Naive B cell (primary cell): ENCODE measurements at regions not wholly inside any gene's neighbourhood (a gene's known extent, or its start where the extent isn't known, plus 50 kb on each side); places are given as distances from the start of the nearest gene placed in this dataset.

ENCODE experiments used
- ATAC-seq, 2 donors: fragments of 150-1000 bp; cut with Tn5 transposase; 2 replicates each; pipeline ENCODE4 v1.10.0; 2021; ENCODE audit warnings: low read depth in 2 of 2, mild to moderate bottlenecking in 2 of 2, moderate library complexity in 2 of 2
- DNase-seq: peaks from one replicate; pipeline ENCODE4 v3.0.0; 2022
- H3K27ac Mint-ChIP-seq, 6 donors: one replicate each; pipeline ENCODE4 v1.8.0; 2020 to 2022; ENCODE audit warnings: mild to moderate bottlenecking in 6 of 6, mixed read lengths in 6 of 6, moderate library complexity in 5 of 6, inconsistent platforms in 2 of 6
- H3K27me3 Mint-ChIP-seq, 3 donors: one replicate each; pipeline ENCODE4 v1.8.0; 2021 to 2022; ENCODE audit warnings: mixed read lengths in 3 of 3, mild to moderate bottlenecking in 1 of 3
- H3K36me3 Mint-ChIP-seq, 2 donors: one replicate each; pipeline ENCODE4 v1.8.0; 2020 to 2022; ENCODE audit warnings: mixed read lengths in 2 of 2, inconsistent platforms in 1 of 2, mild to moderate bottlenecking in 1 of 2
- H3K4me1 Mint-ChIP-seq, 3 donors: one replicate each; pipeline ENCODE4 v1.8.0; 2020 to 2022; ENCODE audit warnings: mixed read lengths in 3 of 3, inconsistent platforms in 1 of 3, mild to moderate bottlenecking in 1 of 3, moderate library complexity in 1 of 3
- H3K4me3 Mint-ChIP-seq, 8 donors: one replicate each; pipeline ENCODE4 v1.8.0; 2020 to 2022; ENCODE audit warnings: mild to moderate bottlenecking in 8 of 8, mixed read lengths in 8 of 8, moderate library complexity in 8 of 8, inconsistent platforms in 2 of 8
- H3K9me3 Mint-ChIP-seq, 7 donors: one replicate each; pipeline ENCODE4 v1.8.0; 2020 to 2022; ENCODE audit warnings: mixed read lengths in 7 of 7, mild to moderate bottlenecking in 5 of 7, inconsistent platforms in 2 of 7, moderate library complexity in 1 of 7

- H3K4me1 Mint-ChIP-seq = no peaks in the 10 kb centered on the region
- no peaks in the 10 kb centered on the region for H3K36me3 Mint-ChIP-seq
- peak overlapping the region in 2 of 6 donors; percentile 0 to 40 for H3K27ac Mint-ChIP-seq
- peaks cover 0 to 10% (median 7%) of the 10 kb centered on the region in 3 donors for H3K27me3 Mint-ChIP-seq
- no peak for DNase-seq
- H3K4me3 Mint-ChIP-seq = no peak overlapping the region
- ATAC-seq = no peak
- no peaks in the 10 kb centered on the region for H3K9me3 Mint-ChIP-seq
Measured at GRCh38 chr11:95562196-95562921, 227.2 kb downstream of the FAM76B start.

GRCh38 chr11:95559899-95560298 lies 229.7 kb downstream of the FAM76B start:
- H3K36me3 Mint-ChIP-seq = no peaks in the 10 kb centered on the region
- no peak for DNase-seq
- no peak overlapping the region for H3K27ac Mint-ChIP-seq
- H3K4me3 Mint-ChIP-seq = no peak overlapping the region
- no peak for ATAC-seq
- H3K9me3 Mint-ChIP-seq = no peaks in the 10 kb centered on the region
- H3K27me3 Mint-ChIP-seq = peaks cover 0 to 7% (median 6%) of the 10 kb centered on the region in 3 donors
- H3K4me1 Mint-ChIP-seq = peaks cover 0 to 4% (median 0%) of the 10 kb centered on the region in 3 donors

- H3K9me3 Mint-ChIP-seq = no peaks in the 10 kb centered on the region
- no peak overlapping the region for H3K4me3 Mint-ChIP-seq
- H3K27ac Mint-ChIP-seq = peak overlapping the region in 2 of 6 donors; percentile 2 to 8
- H3K4me1 Mint-ChIP-seq = peaks cover 0 to 4% (median 0%) of the 10 kb centered on the region in 3 donors
- DNase-seq (no peak), ATAC-seq (no peak)
- H3K27me3 Mint-ChIP-seq = peaks cover 0 to 5% (median 3%) of the 10 kb centered on the region in 3 donors
- H3K36me3 Mint-ChIP-seq = no peaks in the 10 kb centered on the region
Measured at GRCh38 chr11:95557376-95557775, 232.2 kb downstream of the FAM76B start.

- H3K4me1 Mint-ChIP-seq = peaks cover 0 to 4% (median 0%) of the 10 kb centered on the region in 3 donors
- H3K36me3 Mint-ChIP-seq = no peaks in the 10 kb centered on the region
- peak overlapping the region in 1 of 6 donors; percentile 71 for H3K27ac Mint-ChIP-seq
- no peaks in the 10 kb centered on the region for H3K9me3 Mint-ChIP-seq
- ATAC-seq (no peak), DNase-seq (no peak)
- no peak overlapping the region for H3K4me3 Mint-ChIP-seq
- H3K27me3 Mint-ChIP-seq = no peaks in the 10 kb centered on the region
Measured at GRCh38 chr11:95556342-95557163, 233.0 kb downstream of the FAM76B start.

GRCh38 chr11:95556011-95556341 lies 233.6 kb downstream of the FAM76B start:
- Mint-ChIP-seq H3K36me3 (no peaks in the 10 kb centered on the region), H3K4me3 (no peak overlapping the region), H3K27ac (peak overlapping the region in 2 of 6 donors; percentile 4 to 71), H3K9me3 (no peaks in the 10 kb centered on the region), H3K27me3 (no peaks in the 10 kb centered on the region), H3K4me1 (peaks cover 0 to 4% (median 0%) of the 10 kb centered on the region in 3 donors)
- ATAC-seq (no peak), DNase-seq (no peak)

- Mint-ChIP-seq H3K36me3 (no peaks in the 10 kb centered on the region), H3K4me3 (no peak overlapping the region), H3K9me3 (no peaks in the 10 kb centered on the region), H3K27ac (no peak overlapping the region), H3K4me1 (peaks cover 0 to 4% (median 0%) of the 10 kb centered on the region in 3 donors), H3K27me3 (no peaks in the 10 kb centered on the region)
- DNase-seq (no peak), ATAC-seq (no peak)
Measured at GRCh38 chr11:95554911-95555310, 234.7 kb downstream of the FAM76B start.

GRCh38 chr11:95549301-95549700 lies 240.3 kb downstream of the FAM76B start:
- H3K4me3 Mint-ChIP-seq = no peak overlapping the region
- ATAC-seq (no peak), DNase-seq (no peak)
- no peaks in the 10 kb centered on the region for H3K9me3 Mint-ChIP-seq
- H3K27ac Mint-ChIP-seq = no peak overlapping the region
- no peaks in the 10 kb centered on the region for H3K36me3 Mint-ChIP-seq
- no peaks in the 10 kb centered on the region for H3K4me1 Mint-ChIP-seq
- peaks cover 0 to 3% (median 0%) of the 10 kb centered on the region in 3 donors for H3K27me3 Mint-ChIP-seq

- ATAC-seq (no peak), DNase-seq (no peak)
- Mint-ChIP-seq H3K9me3 (no peaks in the 10 kb centered on the region), H3K4me1 (no peaks in the 10 kb centered on the region), H3K27ac (no peak overlapping the region), H3K36me3 (no peaks in the 10 kb centered on the region), H3K4me3 (no peak overlapping the region), H3K27me3 (peaks cover 0 to 3% (median 0%) of the 10 kb centered on the region in 3 donors)
Measured at GRCh38 chr11:95548416-95548815, 241.2 kb downstream of the FAM76B start.

GRCh38 chr11:95547976-95548375 lies 241.6 kb downstream of the FAM76B start:
- Mint-ChIP-seq H3K27me3 (peaks cover 0 to 3% (median 0%) of the 10 kb centered on the region in 3 donors), H3K4me3 (peak overlapping the region in 1 of 8 donors; percentile 51), H3K9me3 (no peaks in the 10 kb centered on the region), H3K4me1 (no peaks in the 10 kb centered on the region), H3K27ac (peak overlapping the region in 2 of 6 donors; percentile 25 to 60), H3K36me3 (no peaks in the 10 kb centered on the region)
- no peak for ATAC-seq
- no peak for DNase-seq

- DNase-seq (no peak), ATAC-seq (no peak)
- Mint-ChIP-seq H3K27me3 (peaks cover 0 to 3% (median 0%) of the 10 kb centered on the region in 3 donors), H3K4me3 (no peak overlapping the region), H3K27ac (no peak overlapping the region), H3K36me3 (no peaks in the 10 kb centered on the region), H3K4me1 (no peaks in the 10 kb centered on the region), H3K9me3 (no peaks in the 10 kb centered on the region)
Measured at GRCh38 chr11:95547186-95547585, 242.4 kb downstream of the FAM76B start.

GRCh38 chr11:95545116-95545875 lies 244.3 kb downstream of the FAM76B start:
- Mint-ChIP-seq H3K27ac (no peak overlapping the region), H3K4me1 (no peaks in the 10 kb centered on the region), H3K4me3 (no peak overlapping the region), H3K36me3 (no peaks in the 10 kb centered on the region), H3K27me3 (peaks cover 0 to 6% (median 3%) of the 10 kb centered on the region in 3 donors), H3K9me3 (peaks cover 0 to 2% (median 0%) of the 10 kb centered on the region in 7 donors)
- no peak for ATAC-seq
- no peak for DNase-seq

- peaks cover 0 to 2% (median 0%) of the 10 kb centered on the region in 7 donors for H3K9me3 Mint-ChIP-seq
- H3K36me3 Mint-ChIP-seq = no peaks in the 10 kb centered on the region
- no peak overlapping the region for H3K4me3 Mint-ChIP-seq
- H3K4me1 Mint-ChIP-seq = no peaks in the 10 kb centered on the region
- no peak overlapping the region for H3K27ac Mint-ChIP-seq
- peaks cover 3 to 8% (median 6%) of the 10 kb centered on the region in 3 donors for H3K27me3 Mint-ChIP-seq
- ATAC-seq (no peak), DNase-seq (no peak)
Measured at GRCh38 chr11:95544095-95544856, 245.3 kb downstream of the FAM76B start.
